ENCODE measurements at regions not wholly inside any gene's neighbourhood (a gene's known extent, or its start where the extent isn't known, plus 50 kb on each side); places are given as distances from the start of the nearest gene placed in this dataset.
"Not testable (repeated sequence)": the region's sequence is repeated elsewhere in the genome, so short reads cannot be mapped to it uniquely, and the experiment has no call there.

GRCh38 chr2:132347041-132347780 is 69.4 kb upstream of the GPR39 start:
- WGBS, 2 donors, result 8 to 13% methylated on average over 23 to 26 of the region's 34 CpGs
- H3K4me1 ChIP-seq; H3K27me3 ChIP-seq; H3K9me3 ChIP-seq; intact Hi-C loops (cut with DNase I); H3K36me3 ChIP-seq: not testable (repeated sequence)
- peak overlapping the region; percentile 49 to 78 (median 68) for H3K27ac ChIP-seq
- peak overlapping the region in 2 of 3 donors; percentile 21 to 38 for H3K4me3 ChIP-seq (replicated peaks in 1 of 3)
- DNase-seq, result peak; percentile 85 to 86
- TF ChIP-seq POLR2A (IDR thresholded peaks at IDR 0.05), result peak in 1 of 2 donors; percentile 28

- DNase-seq, result peak; percentile 45 to 56
- not testable (repeated sequence) for H3K9me3 ChIP-seq
Observed at GRCh38 chr2:132349092-132349687, 67.4 kb upstream of the GPR39 start.

GRCh38 chr2:132351668-132352067 is 64.9 kb upstream of the GPR39 start:
- 74 to 86% methylated on average over 4 of the region's 4 CpGs for WGBS, 2 donors
- H3K36me3 ChIP-seq; intact Hi-C loops (cut with DNase I); H3K9me3 ChIP-seq; H3K4me3 ChIP-seq (replicated peaks in 1 of 3); H3K4me1 ChIP-seq; H3K27me3 ChIP-seq; H3K27ac ChIP-seq; DNase-seq: not testable (repeated sequence)

More at GRCh38 chr2:132349092-132349687, 67.4 kb upstream of the GPR39 start:
- intact Hi-C loops (cut with DNase I); H3K36me3 ChIP-seq; H3K27me3 ChIP-seq; H3K4me1 ChIP-seq; H3K27ac ChIP-seq; H3K4me3 ChIP-seq (replicated peaks in 1 of 3): not testable (repeated sequence)
- peak; percentile 57 to 89 (median 80) for TF ChIP-seq CTCF (IDR thresholded peaks at IDR 0.05)
- 20 to 26% methylated on average over 8 of the region's 8 CpGs for WGBS, 2 donors

GRCh38 chr2:132352481-132353001 is 64.1 kb upstream of the GPR39 start:
- intact Hi-C loops (cut with DNase I); H3K27me3 ChIP-seq; H3K9me3 ChIP-seq; H3K36me3 ChIP-seq; H3K4me1 ChIP-seq; H3K27ac ChIP-seq: not testable (repeated sequence)
- H3K4me3 ChIP-seq (replicated peaks in 1 of 3), result peak overlapping the region in 1 of 3 donors; percentile 30
- DNase-seq, result peak; percentile 84 to 89
- WGBS, 2 donors, result 4% methylated on average over 9 of the region's 44 CpGs; no CpG with 5 or more reads in 1 of the 2 donors

GRCh38 chr2:132353380-132353779 is 63.2 kb upstream of the GPR39 start:
- intact Hi-C loops (cut with DNase I); H3K4me1 ChIP-seq; H3K36me3 ChIP-seq; H3K27ac ChIP-seq; H3K9me3 ChIP-seq; H3K27me3 ChIP-seq: not testable (repeated sequence)
- WGBS, 2 donors, result 1 to 7% methylated on average over 3 to 23 of the region's 32 CpGs
- DNase-seq, result peak; percentile 49 to 53
- H3K4me3 ChIP-seq (replicated peaks in 1 of 3), result peak overlapping the region in 2 of 3 donors; percentile 27 to 30

GRCh38 chr2:132360964-132361363 is 55.6 kb upstream of the GPR39 start:
- DNase-seq, result peak; percentile 10 to 29
- H3K4me3 ChIP-seq (replicated peaks in 1 of 3); H3K36me3 ChIP-seq; H3K9me3 ChIP-seq; H3K27me3 ChIP-seq; H3K4me1 ChIP-seq; H3K27ac ChIP-seq; intact Hi-C loops (cut with DNase I): not testable (repeated sequence)
- 65 to 68% methylated on average over 19 of the region's 19 CpGs for WGBS, 2 donors

- H3K9me3 ChIP-seq; H3K36me3 ChIP-seq; intact Hi-C loops (cut with DNase I); H3K4me1 ChIP-seq; H3K27me3 ChIP-seq; H3K27ac ChIP-seq; H3K4me3 ChIP-seq (replicated peaks in 1 of 3); DNase-seq: not testable (repeated sequence)
- WGBS, 2 donors, result 100% methylated on average over 1 of the region's 16 CpGs; no CpG with 5 or more reads in 1 of the 2 donors
Observed at GRCh38 chr2:132361498-132361897, 55.1 kb upstream of the GPR39 start.

- H3K27ac ChIP-seq; intact Hi-C loops (cut with DNase I); H3K27me3 ChIP-seq; H3K4me1 ChIP-seq; DNase-seq; H3K36me3 ChIP-seq; H3K4me3 ChIP-seq (replicated peaks in 1 of 3); H3K9me3 ChIP-seq: not testable (repeated sequence)
- WGBS, 2 donors, result 75 to 86% methylated on average over 2 of the region's 2 CpGs
Observed at GRCh38 chr2:132363352-132363751, 53.3 kb upstream of the GPR39 start.

GRCh38 chr2:132365963-132366362 is 50.6 kb upstream of the GPR39 start:
- H3K36me3 ChIP-seq; DNase-seq; H3K4me1 ChIP-seq; intact Hi-C loops (cut with DNase I); H3K27ac ChIP-seq; H3K27me3 ChIP-seq; H3K9me3 ChIP-seq; H3K4me3 ChIP-seq (replicated peaks in 1 of 3): not testable (repeated sequence)
- 59 to 86% methylated on average over 2 to 3 of the region's 3 CpGs for WGBS, 2 donors
